ENCODE measurements at regions not wholly inside any gene's neighbourhood (a gene's known extent, or its start where the extent isn't known, plus 50 kb on each side); places are given as distances from the start of the nearest gene placed in this dataset.

- no peaks in the 10 kb centered on the region for H3K27me3 ChIP-seq (ENCODE audit: insufficient read depth, poor library complexity, severe bottlenecking)
- no peak overlapping the region for H3K27ac ChIP-seq (ENCODE audit: poor library complexity, severe bottlenecking)
- H3K4me1 ChIP-seq (ENCODE audit: insufficient read depth, poor library complexity, severe bottlenecking), result no peaks in the 10 kb centered on the region
- no peak overlapping the region for H3K4me3 ChIP-seq (ENCODE audit: severe bottlenecking)
- H3K9me3 ChIP-seq (ENCODE audit: severe bottlenecking), result no peaks in the 10 kb centered on the region
- ATAC-seq (ENCODE audit: low read depth) (no peak), DNase-seq (ENCODE audit: low spot score) (no peak)
- no peak for TF ChIP-seq CTCF (IDR thresholded peaks at IDR 0.05; ENCODE audit: poor library complexity, severe bottlenecking)
- H3K36me3 ChIP-seq (ENCODE audit: low read depth), result no peaks in the 10 kb centered on the region
Measured at GRCh38 chr5:67910546-67910945, 305.0 kb upstream of the PIK3R1 start.

DNA sequence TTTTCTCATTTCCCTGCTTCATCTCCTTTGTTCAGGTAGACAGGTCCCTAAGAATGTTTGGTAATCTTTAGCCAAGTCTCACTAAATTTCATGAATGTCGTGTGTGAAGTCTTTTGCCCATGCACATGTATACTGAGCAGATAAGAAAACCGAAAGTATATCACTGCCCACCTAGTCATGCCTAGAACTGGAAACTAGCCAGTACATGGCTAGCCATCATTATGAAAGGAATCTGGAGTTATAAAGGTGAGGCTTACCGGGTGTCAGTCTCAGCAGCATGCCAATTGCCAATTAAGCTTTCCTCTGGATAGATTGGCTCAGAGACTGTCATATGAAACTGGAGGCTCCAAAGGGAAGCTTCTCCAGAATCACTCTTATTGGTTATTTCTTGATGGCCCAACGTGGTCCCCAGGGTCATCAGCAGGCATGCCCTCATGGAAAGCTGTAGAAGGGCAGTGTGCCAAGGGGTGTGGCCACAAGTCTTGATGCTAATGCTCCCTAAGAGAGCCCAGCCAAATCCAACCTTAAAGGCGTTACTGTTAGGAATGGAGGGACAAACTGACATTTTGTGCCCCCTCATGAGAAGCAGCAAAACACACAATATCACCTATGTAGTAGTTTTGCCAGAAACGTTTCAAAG, 307.3 kb upstream of the PIK3R1 start:
- Histone ChIP-seq H3K27ac (ENCODE audit: poor library complexity, severe bottlenecking) (no peak overlapping the region), H3K4me3 (ENCODE audit: severe bottlenecking) (no peak overlapping the region), H3K36me3 (ENCODE audit: low read depth) (no peaks in the 10 kb centered on the region), H3K9me3 (ENCODE audit: severe bottlenecking) (no peaks in the 10 kb centered on the region), H3K27me3 (ENCODE audit: insufficient read depth, poor library complexity, severe bottlenecking) (no peaks in the 10 kb centered on the region), H3K4me1 (ENCODE audit: insufficient read depth, poor library complexity, severe bottlenecking) (no peaks in the 10 kb centered on the region)
- ATAC-seq (ENCODE audit: low read depth), result no peak
- no peak for TF ChIP-seq CTCF (IDR thresholded peaks at IDR 0.05; ENCODE audit: poor library complexity, severe bottlenecking)
- no peak for DNase-seq (ENCODE audit: low spot score)

DNA sequence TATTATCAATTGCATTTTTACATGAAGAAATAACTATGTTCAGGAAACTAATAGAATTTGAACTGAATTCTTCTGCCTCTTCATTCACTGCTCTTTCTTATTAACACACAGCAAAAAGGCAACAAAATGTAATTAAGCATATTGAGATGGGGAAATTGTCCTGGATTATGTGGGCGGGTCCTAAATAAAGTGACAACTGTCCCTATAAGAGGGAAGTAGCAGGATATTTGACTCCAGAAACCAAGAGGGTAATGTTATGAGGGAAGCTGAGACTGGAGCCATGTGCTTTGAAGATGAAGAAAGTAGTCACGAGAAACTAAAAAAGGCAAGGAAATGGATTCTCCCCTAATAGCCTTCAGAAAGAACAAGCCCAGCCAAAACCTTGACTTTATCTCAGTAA, 311.2 kb upstream of the PIK3R1 start:
- Histone ChIP-seq H3K4me3 (ENCODE audit: severe bottlenecking) (no peak overlapping the region), H3K36me3 (ENCODE audit: low read depth) (no peaks in the 10 kb centered on the region), H3K27me3 (ENCODE audit: insufficient read depth, poor library complexity, severe bottlenecking) (no peaks in the 10 kb centered on the region), H3K9me3 (ENCODE audit: severe bottlenecking) (no peaks in the 10 kb centered on the region), H3K4me1 (ENCODE audit: insufficient read depth, poor library complexity, severe bottlenecking) (no peaks in the 10 kb centered on the region), H3K27ac (ENCODE audit: poor library complexity, severe bottlenecking) (no peak overlapping the region)
- no peak for TF ChIP-seq CTCF (IDR thresholded peaks at IDR 0.05; ENCODE audit: poor library complexity, severe bottlenecking)
- DNase-seq (ENCODE audit: low spot score) (no peak), ATAC-seq (ENCODE audit: low read depth) (no peak)

DNA sequence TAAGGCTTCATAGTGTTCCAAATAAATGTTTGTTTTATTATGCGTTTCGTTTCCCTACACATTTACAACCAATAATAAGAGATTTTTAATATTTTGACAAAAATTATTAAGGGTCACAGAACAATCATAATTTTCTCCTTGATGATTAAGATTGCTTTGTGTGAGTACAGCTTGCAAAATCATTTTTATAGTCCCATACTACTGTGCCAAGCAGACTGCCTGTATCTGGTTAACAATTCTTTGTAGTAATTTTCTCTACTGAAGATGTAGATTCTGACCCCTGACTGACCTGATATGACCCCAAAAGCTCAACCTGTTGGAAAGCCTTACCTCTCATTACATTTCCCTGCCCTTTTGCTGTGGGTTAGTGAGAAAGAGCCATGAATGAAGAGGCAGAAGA, 311.9 kb upstream of the PIK3R1 start:
- no peak for DNase-seq (ENCODE audit: low spot score)
- Histone ChIP-seq H3K36me3 (ENCODE audit: low read depth) (no peaks in the 10 kb centered on the region), H3K27me3 (ENCODE audit: insufficient read depth, poor library complexity, severe bottlenecking) (no peaks in the 10 kb centered on the region), H3K9me3 (ENCODE audit: severe bottlenecking) (no peaks in the 10 kb centered on the region), H3K4me1 (ENCODE audit: insufficient read depth, poor library complexity, severe bottlenecking) (no peaks in the 10 kb centered on the region), H3K4me3 (ENCODE audit: severe bottlenecking) (no peak overlapping the region), H3K27ac (ENCODE audit: poor library complexity, severe bottlenecking) (no peak overlapping the region)
- no peak for ATAC-seq (ENCODE audit: low read depth)
- TF ChIP-seq CTCF (IDR thresholded peaks at IDR 0.05; ENCODE audit: poor library complexity, severe bottlenecking), result no peak

GRCh38 chr5:67903121-67903520, 312.4 kb upstream of the PIK3R1 start:
- peaks cover 3% of the 10 kb centered on the region for H3K4me1 ChIP-seq (ENCODE audit: insufficient read depth, poor library complexity, severe bottlenecking)
- no peak overlapping the region for H3K4me3 ChIP-seq (ENCODE audit: severe bottlenecking)
- DNase-seq (ENCODE audit: low spot score) (no peak), ATAC-seq (ENCODE audit: low read depth) (no peak)
- H3K27me3 ChIP-seq (ENCODE audit: insufficient read depth, poor library complexity, severe bottlenecking), result no peaks in the 10 kb centered on the region
- no peak for TF ChIP-seq CTCF (IDR thresholded peaks at IDR 0.05; ENCODE audit: poor library complexity, severe bottlenecking)
- no peaks in the 10 kb centered on the region for H3K9me3 ChIP-seq (ENCODE audit: severe bottlenecking)
- H3K36me3 ChIP-seq (ENCODE audit: low read depth), result no peaks in the 10 kb centered on the region
- H3K27ac ChIP-seq (ENCODE audit: poor library complexity, severe bottlenecking), result no peak overlapping the region

Measured in RWPE2 (cell line).